ENCODE measurements at regions not wholly inside any gene's neighbourhood (a gene's known extent, or its start where the extent isn't known, plus 50 kb on each side); places are given as distances from the start of the nearest gene placed in this dataset.

- TF ChIP-seq EZH2 (IDR thresholded peaks at IDR 0.05; ENCODE audit: low read length): no peak
- no peak for TF ChIP-seq CTCF (optimal IDR thresholded peaks at IDR 0.05 in 1 of 3, IDR thresholded peaks at IDR 0.05 in 1 of 3, conservative IDR thresholded peaks at IDR 0.05 in 1 of 3; ENCODE audit: extremely low read depth in 1 of 3, insufficient read depth in 2 of 3, low read length in 3 of 3)
- no peak for FAIRE-seq
Measured at GRCh38 chr3:102668247-102668646, 233.4 kb downstream of the ZPLD1 start.

GRCh38 chr3:102670986-102671385 lies 236.2 kb downstream of the ZPLD1 start:
- Histone ChIP-seq H3K4me2 (ENCODE audit: control insufficient read depth, extremely low read depth, insufficient read depth, low read depth, low read length) (no peak overlapping the region), H3K4me3 (ENCODE audit: control insufficient read depth in 2 of 3, extremely low read depth in 1 of 3, insufficient read depth in 2 of 3, low read depth in 1 of 3, low read length in 3 of 3) (no peak overlapping the region), H4K20me1 (ENCODE audit: control insufficient read depth, extremely low read depth, insufficient read depth, low read length) (no peaks in the 10 kb centered on the region), H3K9ac (ENCODE audit: control insufficient read depth, extremely low read depth, insufficient read depth, low read length) (no peak overlapping the region), H3K9me3 (ENCODE audit: control insufficient read depth, low read depth, low read length) (no peaks in the 10 kb centered on the region), H2AFZ (ENCODE audit: control insufficient read depth, low read length) (no peak overlapping the region), H3K79me2 (ENCODE audit: control insufficient read depth, insufficient read depth, low read length) (no peaks in the 10 kb centered on the region), H3K36me3 (ENCODE audit: control insufficient read depth in 2 of 2, extremely low read depth in 1 of 2, insufficient read depth in 2 of 2, low read length in 2 of 2) (no peaks in the 10 kb centered on the region), H3K27me3 (ENCODE audit: control insufficient read depth, extremely low read depth, insufficient read depth, low read length) (no peaks in the 10 kb centered on the region), H3K27ac (ENCODE audit: control insufficient read depth, insufficient read depth, low read length) (no peak overlapping the region), H3K4me1 (ENCODE audit: control insufficient read depth, extremely low read depth, insufficient read depth, low read length) (no peaks in the 10 kb centered on the region), H3K9me1 (ENCODE audit: control insufficient read depth, extremely low read depth, insufficient read depth, low read length) (no peaks in the 10 kb centered on the region)
- no peak for DNase-seq (ENCODE audit: low read depth, low spot score)
- dilution Hi-C loops (cut with MboI; ENCODE audit: extremely low pct_ligation_motif_present, low sequenced_read_pairs): no loop called here
- FAIRE-seq: no peak
- no peak for TF ChIP-seq CTCF (optimal IDR thresholded peaks at IDR 0.05 in 1 of 3, IDR thresholded peaks at IDR 0.05 in 1 of 3, conservative IDR thresholded peaks at IDR 0.05 in 1 of 3; ENCODE audit: extremely low read depth in 1 of 3, insufficient read depth in 2 of 3, low read length in 3 of 3)
- no peak for TF ChIP-seq EZH2 (IDR thresholded peaks at IDR 0.05; ENCODE audit: low read length)

More at GRCh38 chr3:102668247-102668646, 233.4 kb downstream of the ZPLD1 start:
- H3K4me2 ChIP-seq (ENCODE audit: control insufficient read depth, extremely low read depth, insufficient read depth, low read depth, low read length): no peak overlapping the region
- no peaks in the 10 kb centered on the region for H3K79me2 ChIP-seq (ENCODE audit: control insufficient read depth, insufficient read depth, low read length)
- no peaks in the 10 kb centered on the region for H3K9me1 ChIP-seq (ENCODE audit: control insufficient read depth, extremely low read depth, insufficient read depth, low read length)
- no peak for DNase-seq (ENCODE audit: low read depth, low spot score)
- H3K27me3 ChIP-seq (ENCODE audit: control insufficient read depth, extremely low read depth, insufficient read depth, low read length): no peaks in the 10 kb centered on the region
- no peak overlapping the region for H2AFZ ChIP-seq (ENCODE audit: control insufficient read depth, low read length)
- H3K36me3 ChIP-seq (ENCODE audit: control insufficient read depth in 2 of 2, extremely low read depth in 1 of 2, insufficient read depth in 2 of 2, low read length in 2 of 2): no peaks in the 10 kb centered on the region
- no peaks in the 10 kb centered on the region for H4K20me1 ChIP-seq (ENCODE audit: control insufficient read depth, extremely low read depth, insufficient read depth, low read length)
- no peak overlapping the region for H3K4me3 ChIP-seq (ENCODE audit: control insufficient read depth in 2 of 3, extremely low read depth in 1 of 3, insufficient read depth in 2 of 3, low read depth in 1 of 3, low read length in 3 of 3)
- H3K4me1 ChIP-seq (ENCODE audit: control insufficient read depth, extremely low read depth, insufficient read depth, low read length): no peaks in the 10 kb centered on the region
- H3K9me3 ChIP-seq (ENCODE audit: control insufficient read depth, low read depth, low read length): no peaks in the 10 kb centered on the region
- H3K9ac ChIP-seq (ENCODE audit: control insufficient read depth, extremely low read depth, insufficient read depth, low read length): no peak overlapping the region
- dilution Hi-C loops (cut with MboI; ENCODE audit: extremely low pct_ligation_motif_present, low sequenced_read_pairs): no loop called here
- no peak overlapping the region for H3K27ac ChIP-seq (ENCODE audit: control insufficient read depth, insufficient read depth, low read length)
